ENCODE measurements at regions not wholly inside any gene's neighbourhood (a gene's known extent, or its start where the extent isn't known, plus 50 kb on each side); places are given as distances from the start of the nearest gene placed in this dataset.

DNA sequence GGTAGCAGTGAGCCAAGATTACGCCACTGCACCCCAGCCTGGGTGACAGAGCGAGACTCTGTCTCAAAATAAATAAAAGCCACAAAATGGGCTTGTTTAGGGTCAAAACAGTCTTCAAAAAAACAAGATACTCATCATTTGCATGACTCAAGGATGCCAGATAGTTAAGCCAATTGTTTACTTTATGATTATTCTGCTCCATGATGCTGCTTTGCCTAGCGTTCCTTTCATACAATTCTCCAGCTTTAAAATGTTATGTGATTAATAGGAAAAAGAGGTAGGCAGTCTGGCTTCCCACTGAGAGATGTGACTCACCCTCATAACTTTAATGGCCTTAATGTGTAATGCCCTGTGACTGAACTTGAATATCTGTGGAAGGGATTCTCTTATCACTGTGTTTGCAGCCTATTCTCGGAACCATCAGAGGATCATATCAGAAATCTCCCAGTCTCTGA is 364.6 kb upstream of the TRPC7 start:
- no peak overlapping the region for H3K4me3 ChIP-seq (ENCODE audit: low read depth, poor library complexity, severe bottlenecking)
- no peak for TF ChIP-seq POLR2A (IDR thresholded peaks at IDR 0.05)
- TF ChIP-seq, protein P1, sequence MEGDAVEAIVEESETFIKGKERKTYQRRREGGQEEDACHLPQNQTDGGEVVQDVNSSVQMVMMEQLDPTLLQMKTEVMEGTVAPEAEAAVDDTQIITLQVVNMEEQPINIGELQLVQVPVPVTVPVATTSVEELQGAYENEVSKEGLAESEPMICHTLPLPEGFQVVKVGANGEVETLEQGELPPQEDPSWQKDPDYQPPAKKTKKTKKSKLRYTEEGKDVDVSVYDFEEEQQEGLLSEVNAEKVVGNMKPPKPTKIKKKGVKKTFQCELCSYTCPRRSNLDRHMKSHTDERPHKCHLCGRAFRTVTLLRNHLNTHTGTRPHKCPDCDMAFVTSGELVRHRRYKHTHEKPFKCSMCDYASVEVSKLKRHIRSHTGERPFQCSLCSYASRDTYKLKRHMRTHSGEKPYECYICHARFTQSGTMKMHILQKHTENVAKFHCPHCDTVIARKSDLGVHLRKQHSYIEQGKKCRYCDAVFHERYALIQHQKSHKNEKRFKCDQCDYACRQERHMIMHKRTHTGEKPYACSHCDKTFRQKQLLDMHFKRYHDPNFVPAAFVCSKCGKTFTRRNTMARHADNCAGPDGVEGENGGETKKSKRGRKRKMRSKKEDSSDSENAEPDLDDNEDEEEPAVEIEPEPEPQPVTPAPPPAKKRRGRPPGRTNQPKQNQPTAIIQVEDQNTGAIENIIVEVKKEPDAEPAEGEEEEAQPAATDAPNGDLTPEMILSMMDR (IDR thresholded peaks at IDR 0.05) = no peak
- WGBS, 2 donors = 78% methylated on average over 4 of the region's 4 CpGs
- intact Hi-C loops (cut with DNase I; ENCODE audit: low total_unique reads) = no loop called here
- no peak for DNase-seq (ENCODE audit: low spot score in 2 of 2)

DNA sequence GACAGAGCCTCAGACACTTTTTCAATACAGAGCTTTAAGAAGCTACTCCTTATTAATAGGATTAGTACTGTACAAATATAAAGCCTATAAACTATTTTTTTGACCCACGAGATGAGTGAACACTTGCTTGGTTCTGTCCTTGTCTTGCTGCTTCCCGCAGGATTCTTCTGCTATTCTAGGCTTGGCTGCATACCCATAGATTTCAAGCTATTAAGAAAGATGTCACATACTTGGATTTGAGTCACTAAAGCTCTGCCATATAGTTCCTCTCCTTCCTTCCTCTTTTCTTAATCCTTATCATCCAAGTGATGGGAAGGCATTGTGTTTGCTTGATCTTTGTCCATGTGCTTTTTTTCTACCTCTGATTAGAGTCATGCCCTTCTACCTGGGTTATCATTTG is 361.2 kb upstream of the TRPC7 start:
- no peak for DNase-seq (ENCODE audit: low spot score in 2 of 2)
- H3K4me3 ChIP-seq (ENCODE audit: low read depth, poor library complexity, severe bottlenecking) = no peak overlapping the region
- WGBS, 2 donors = 74 to 80% methylated on average over 2 of the region's 2 CpGs
- no peak for TF ChIP-seq POLR2A (IDR thresholded peaks at IDR 0.05)
- TF ChIP-seq, protein P1 (IDR thresholded peaks at IDR 0.05) = no peak
- intact Hi-C loops (cut with DNase I; ENCODE audit: low total_unique reads) = no loop called here

DNA sequence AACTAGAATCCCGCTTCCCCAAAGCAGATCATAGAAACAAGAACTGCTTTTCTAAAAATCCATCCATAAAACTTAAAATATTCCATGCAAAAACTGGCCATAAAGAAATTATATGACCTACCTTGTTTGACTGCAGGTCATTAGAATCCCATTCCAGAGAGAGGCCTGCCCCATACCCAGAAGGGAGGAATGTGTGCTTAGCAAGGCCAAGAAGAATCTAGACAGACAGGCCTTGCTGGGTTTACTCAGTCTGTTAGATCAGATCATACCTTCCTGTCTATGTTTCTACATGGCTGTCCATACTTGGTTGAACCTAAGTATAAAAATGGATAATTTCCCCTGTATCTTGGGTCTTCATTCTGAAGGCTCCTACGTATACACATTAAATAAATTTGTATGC is 358.8 kb upstream of the TRPC7 start:
- intact Hi-C loops (cut with DNase I; ENCODE audit: low total_unique reads) = no loop called here
- TF ChIP-seq, protein P1 (IDR thresholded peaks at IDR 0.05) = no peak
- TF ChIP-seq POLR2A (IDR thresholded peaks at IDR 0.05) = no peak
- DNase-seq (ENCODE audit: low spot score in 2 of 2) = no peak
- 90 to 93% methylated on average over 2 of the region's 2 CpGs for WGBS, 2 donors
- no peak overlapping the region for H3K4me3 ChIP-seq (ENCODE audit: low read depth, poor library complexity, severe bottlenecking)

DNA sequence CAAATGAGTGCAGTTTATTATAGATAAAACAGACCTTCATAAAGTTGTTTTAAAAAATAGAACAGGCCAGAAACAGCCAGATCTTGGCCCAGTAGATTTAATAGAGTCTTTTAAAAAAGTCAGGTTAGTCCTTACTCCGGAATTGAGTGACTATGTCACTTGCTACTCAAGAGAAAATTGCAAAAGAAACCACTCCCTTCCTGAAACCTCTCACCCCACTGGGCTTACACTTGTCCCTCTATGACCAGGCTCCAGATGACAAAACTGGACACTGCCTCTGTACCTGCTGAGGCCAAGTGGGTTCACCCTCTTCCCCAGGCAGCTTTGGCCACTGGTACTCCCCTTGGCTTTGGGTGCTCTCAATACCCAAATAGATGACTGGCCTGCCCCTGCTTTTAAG is 357.2 kb upstream of the TRPC7 start:
- DNase-seq (ENCODE audit: low spot score in 2 of 2) = no peak
- TF ChIP-seq, protein P1 (IDR thresholded peaks at IDR 0.05) = no peak
- TF ChIP-seq POLR2A (IDR thresholded peaks at IDR 0.05) = no peak
- 83 to 86% methylated on average over 1 of the region's 1 CpG for WGBS, 2 donors
- intact Hi-C loops (cut with DNase I; ENCODE audit: low total_unique reads) = no loop called here
- no peak overlapping the region for H3K4me3 ChIP-seq (ENCODE audit: low read depth, poor library complexity, severe bottlenecking)

DNA sequence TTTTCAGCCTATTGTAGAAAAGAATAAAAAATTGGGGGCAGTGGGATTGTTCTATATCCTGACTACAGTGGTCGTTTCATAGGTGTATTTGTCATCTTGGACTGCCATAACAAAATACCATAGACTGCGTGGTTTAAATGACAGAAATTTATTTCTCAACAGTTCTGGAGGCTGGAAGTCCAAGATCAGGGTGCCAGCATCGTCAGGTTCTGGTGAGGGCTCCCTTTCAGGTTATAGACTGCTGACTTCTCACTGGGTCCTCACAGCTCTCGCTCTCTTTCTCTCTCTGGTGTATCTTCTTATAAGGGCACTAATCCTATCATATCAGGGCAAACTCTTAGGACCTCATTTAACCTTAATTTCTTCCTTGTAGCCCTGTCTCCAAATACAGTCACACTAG is 356.7 kb upstream of the TRPC7 start:
- intact Hi-C loops (cut with DNase I; ENCODE audit: low total_unique reads) = no loop called here
- H3K4me3 ChIP-seq (ENCODE audit: low read depth, poor library complexity, severe bottlenecking) = no peak overlapping the region
- no peak for DNase-seq (ENCODE audit: low spot score in 2 of 2)
- TF ChIP-seq POLR2A (IDR thresholded peaks at IDR 0.05) = no peak
- TF ChIP-seq, protein P1 (IDR thresholded peaks at IDR 0.05) = no peak
- 83 to 86% methylated on average over 4 of the region's 4 CpGs for WGBS, 2 donors

DNA sequence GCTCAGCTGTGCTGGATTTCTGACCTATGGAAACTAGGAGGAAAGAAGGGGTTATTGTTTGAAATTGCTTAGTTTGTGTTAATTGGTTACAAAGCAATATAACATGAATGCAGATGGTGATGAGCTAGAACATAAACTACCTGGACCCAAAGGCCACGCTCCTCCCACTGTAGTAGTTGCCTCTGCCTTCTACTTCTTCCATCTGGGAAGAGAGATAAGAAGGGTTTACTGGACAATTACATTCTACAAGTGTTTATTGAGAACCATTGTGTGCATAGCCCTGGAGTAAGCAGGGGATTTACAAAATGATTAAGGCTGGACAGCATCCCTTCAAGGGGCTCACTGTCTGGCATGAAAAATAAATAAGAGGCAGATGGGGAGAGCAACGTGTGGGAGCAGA is 355.3 kb upstream of the TRPC7 start:
- TF ChIP-seq, protein P1 (IDR thresholded peaks at IDR 0.05) = no peak
- TF ChIP-seq POLR2A (IDR thresholded peaks at IDR 0.05) = no peak
- DNase-seq (ENCODE audit: low spot score in 2 of 2) = no peak
- H3K4me3 ChIP-seq (ENCODE audit: low read depth, poor library complexity, severe bottlenecking) = no peak overlapping the region
- 68 to 83% methylated on average over 2 of the region's 2 CpGs for WGBS, 2 donors
- intact Hi-C loops (cut with DNase I; ENCODE audit: low total_unique reads) = no loop called here

All from lower leg skin (tissue), 4 donors.